K562 (cell line): ENCODE measurements at regions not wholly inside any gene's neighbourhood (a gene's known extent, or its start where the extent isn't known, plus 50 kb on each side); places are given as distances from the start of the nearest gene placed in this dataset.

ENCODE experiments used
- ATAC-seq: fragments of 200-7000 bp; cut with Tn5 transposase; 3 replicates; pipeline ENCODE4 v1.9.1; 2020; ENCODE audit warnings: moderate library complexity
- BruUV-seq: library from RNA; stranded (reverse); fragments of 400-500 nt; replicated peaks from 2 replicates; lab custom pipeline; 2021; lab: Mats Ljungman, UMichigan
- CTCF ChIA-PET: fragments of 300-600 bp; formaldehyde crosslinking; extraction: SDS; loops from one replicate; lab custom pipeline; 2021; ENCODE audit warnings: low intra/inter-chr PET ratio; lab: Yijun Ruan, JAX
- POLR2A ChIA-PET: fragments of 300-600, 350-650 bp; sonication (Branson Sonifier 250); formaldehyde crosslinking; extraction: SDS; loops from one replicate; lab custom pipeline; 2021; ENCODE audit warnings: antibody characterized with exemption, inconsistent platforms; lab: Yijun Ruan, JAX
- DNase-seq, 4 experiments: peaks; one replicate each; pipeline versions ENCODE4 v3.0.0 to v3.0.0-alpha.2; 2011 to 2018; ENCODE audit warnings: low spot score in 3 of 4, mixed read lengths in 3 of 4; ENCODE audit errors: extremely low read depth in 1 of 4
- FAIRE-seq: peaks from 2 replicates; lab custom pipeline; 2011; peaks lifted over from hg19 to GRCh38; lab: Jason Lieb, UNC
- H2AFZ ChIP-seq: 2 replicates; pipeline ENCODE4 v1.6.0; 2011; ENCODE audit warnings: low read depth, low read length, control low read depth, inconsistent platforms
- H3K27ac ChIP-seq: fragments of 200-600 bp; 3 replicates; pipeline ENCODE4 v1.8.0; 2011; ENCODE audit warnings: low read depth, mild to moderate bottlenecking, control low read depth, inconsistent platforms, low read length, moderate library complexity, mixed read lengths; ENCODE audit errors: extremely low read depth
- H3K27me3 ChIP-seq, 2 experiments: fragments of 300-600 bp in 1 of 2; 2 replicates in 1 of 2; 3 replicates in 1 of 2; pipeline versions ENCODE4 v1.6.0 to v1.8.0; 2011; ENCODE audit warnings: inconsistent platforms in 2 of 2, low read length in 2 of 2, mild to moderate bottlenecking in 1 of 2, mixed read lengths in 1 of 2, moderate library complexity in 1 of 2; ENCODE audit not compliant: control insufficient read depth in 2 of 2, insufficient read depth in 2 of 2
- H3K36me3 ChIP-seq: fragments of 300-600 bp; 3 replicates; pipeline ENCODE4 v1.8.0; 2011; ENCODE audit warnings: mild to moderate bottlenecking, low read length, inconsistent platforms; ENCODE audit not compliant: control insufficient read depth, insufficient read depth
- H3K4me1 ChIP-seq, 2 experiments: fragments of 200-600 bp in 1 of 2; replicated peaks in 1 of 2; 2 replicates in 1 of 2; 3 replicates in 1 of 2; pipeline versions ENCODE4 v1.5.1 to v1.8.0; 2011; ENCODE audit warnings: inconsistent platforms in 2 of 2, low read length in 2 of 2, mild to moderate bottlenecking in 1 of 2, mixed read lengths in 1 of 2, moderate library complexity in 1 of 2; ENCODE audit not compliant: control insufficient read depth in 2 of 2, insufficient read depth in 2 of 2
- H3K4me2 ChIP-seq: 2 replicates; pipeline ENCODE4 v1.6.1; 2011; ENCODE audit warnings: low read length, control low read depth, inconsistent platforms, mixed read lengths; ENCODE audit not compliant: insufficient read depth
- H3K4me3 ChIP-seq: fragments of 200-600 bp; sonication (generic), shearing (Covaris generic); 2 replicates; pipeline ENCODE4 v1.5.1; 2016; ENCODE audit warnings: control low read depth, inconsistent platforms
- H3K79me2 ChIP-seq: fragments of 200-600 bp; 3 replicates; pipeline ENCODE4 v1.8.0; 2011; ENCODE audit warnings: low read length, inconsistent platforms; ENCODE audit not compliant: control insufficient read depth, insufficient read depth
- H3K9ac ChIP-seq, 2 experiments: 2 replicates each; pipeline versions ENCODE4 v1.6.0 to v1.6.1; 2011; ENCODE audit warnings: low read depth in 2 of 2, low read length in 2 of 2, control low read depth in 1 of 2, inconsistent platforms in 1 of 2, mild to moderate bottlenecking in 1 of 2, mixed read lengths in 1 of 2; ENCODE audit not compliant: insufficient read depth in 1 of 2
- H3K9me1 ChIP-seq: one replicate; pipeline ENCODE4 v1.6.0; 2011; ENCODE audit warnings: inconsistent platforms, mild to moderate bottlenecking, low read length, moderate library complexity; ENCODE audit not compliant: control insufficient read depth, insufficient read depth
- H3K9me3 ChIP-seq: replicated peaks from 2 replicates; pipeline ENCODE4 v1.5.1; 2011; ENCODE audit warnings: low read depth, low read length, inconsistent platforms; ENCODE audit not compliant: control insufficient read depth, insufficient read depth
- H4K20me1 ChIP-seq: replicated peaks from 2 replicates; pipeline ENCODE4 v1.6.1; 2011; ENCODE audit warnings: low read length, inconsistent platforms, mixed read lengths; ENCODE audit not compliant: control insufficient read depth, insufficient read depth
- ELF2 ChIP-seq: fragments of 250-450 bp; sonication (Bioruptor Pico); IDR thresholded peaks from 2 replicates; pipeline ENCODE4 v1.5.0; 2021; ENCODE audit warnings: mild to moderate bottlenecking
- ETV6 ChIP-seq, 3 experiments: fragments of 150-350 bp in 1 of 3; sonication (generic) in 1 of 3; formaldehyde crosslinking in 1 of 3; IDR thresholded peaks; 2 replicates each; pipeline versions ENCODE4 v1.6.1 to v1.8.0; 2014 to 2022; ENCODE audit warnings: borderline replicate concordance in 2 of 3, low read depth in 2 of 3, antibody characterized with exemption in 1 of 3, low read length in 1 of 3, mild to moderate bottlenecking in 1 of 3, missing genetic modification reagents in 1 of 3
- EWSR1 ChIP-seq: fragments of 450-650 bp; IDR thresholded peaks from 2 replicates; pipeline ENCODE4 v1.6.1; 2018; ENCODE audit warnings: borderline replicate concordance, mild to moderate bottlenecking, low read depth, moderate library complexity; ENCODE audit not compliant: partially characterized antibody
- HCFC1 ChIP-seq: IDR thresholded peaks from 2 replicates; pipeline ENCODE4 v1.6.1; 2012; ENCODE audit warnings: low read depth, low read length, improper control_type of control experiment
- HNRNPLL ChIP-seq: fragments of 200-400 bp; formaldehyde crosslinking; IDR thresholded peaks from 2 replicates; pipeline ENCODE4 v1.6.1; 2017; ENCODE audit warnings: low read length, low read depth, mild to moderate bottlenecking; ENCODE audit not compliant: poor library complexity, severe bottlenecking
- KLF13 ChIP-seq: fragments of 450-650 bp; IDR thresholded peaks from 2 replicates; pipeline ENCODE4 v1.6.1; 2016; ENCODE audit warnings: missing genetic modification characterization, low read depth, mild to moderate bottlenecking, missing compliant biosample characterization, moderate library complexity, borderline replicate concordance
- MAZ ChIP-seq, 2 experiments: fragments of 450-650 bp in 1 of 2; sonication (generic) in 1 of 2; formaldehyde crosslinking; IDR thresholded peaks in 1 of 2; conservative IDR thresholded peaks in 1 of 2; 2 replicates each; pipeline versions ENCODE4 v1.4.0 to v1.5.0; 2020; ENCODE audit warnings: mild to moderate bottlenecking in 1 of 2, missing genetic modification reagents in 1 of 2
- RBFOX2 ChIP-seq: fragments of 200-400 bp; formaldehyde crosslinking; IDR thresholded peaks from 2 replicates; pipeline ENCODE4 v1.6.1; 2017; ENCODE audit warnings: low read depth, mild to moderate bottlenecking, low read length, moderate library complexity
- RBM39 ChIP-seq: fragments of 200-400 bp; formaldehyde crosslinking; optimal IDR thresholded peaks from 2 replicates; pipeline ENCODE3; 2018; ENCODE audit warnings: low read depth, low read length
- SMARCA5 ChIP-seq: fragments of 450-650 bp; IDR thresholded peaks from 2 replicates; pipeline ENCODE4 v1.6.1; 2016
- TAF1 ChIP-seq: IDR thresholded peaks from 2 replicates; pipeline ENCODE4 v1.6.1; 2011; ENCODE audit warnings: mild to moderate bottlenecking, low read length, moderate library complexity; ENCODE audit not compliant: insufficient read depth, control insufficient read depth, severe bottlenecking; ENCODE audit errors: extremely low read depth
- TSC22D4 ChIP-seq: fragments of 450-650 bp; IDR thresholded peaks from 2 replicates; pipeline ENCODE4 v1.6.1; 2016; ENCODE audit warnings: missing genetic modification characterization, missing biosample characterization, control low read depth
- whole genome bisulfite sequencing: fragments of 100-300 bp; shearing (Covaris generic); methylation state at CpG from one replicate; pipeline ENCODE4 v1.1.6; 2016; ENCODE audit warnings: low coverage, mixed read lengths; ENCODE audit not compliant: insufficient coverage; ENCODE audit errors: missing lambda C conversion rate; 5-methylcytosine and 5-hydroxymethylcytosine counted together
- in situ Hi-C: fragments of 300-500 bp; cut with MboI; formaldehyde crosslinking; loops from 4 replicates; pipeline ENCODE4 v1.15.0; 2018; ENCODE audit warnings: inconsistent platforms, mixed read lengths
- intact Hi-C: fragments of 100-400 bp; cut with micrococcal nuclease; formaldehyde crosslinking; loops from 2 replicates; pipeline ENCODE4 v1.14.2; 2022
- TF ChIP-seq, protein P1 (sequence below), 2 experiments: IDR thresholded peaks; 2 replicates each; pipeline ENCODE4 v1.6.1; 2011; ENCODE audit warnings: borderline replicate concordance in 1 of 2, control low read depth in 1 of 2, low read depth in 1 of 2, low read length in 1 of 2, mild to moderate bottlenecking in 1 of 2, mixed read lengths in 1 of 2, moderate library complexity in 1 of 2; ENCODE audit not compliant: insufficient read depth in 1 of 2, insufficient read length in 1 of 2, poor library complexity in 1 of 2, severe bottlenecking in 1 of 2; ENCODE audit errors: extremely low read depth in 1 of 2
- TF ChIP-seq, protein P2 (sequence below): fragments of 150-350 bp; conservative IDR thresholded peaks from 2 replicates; pipeline ENCODE4 v1.6.1; 2014; ENCODE audit warnings: low read length

DNA sequence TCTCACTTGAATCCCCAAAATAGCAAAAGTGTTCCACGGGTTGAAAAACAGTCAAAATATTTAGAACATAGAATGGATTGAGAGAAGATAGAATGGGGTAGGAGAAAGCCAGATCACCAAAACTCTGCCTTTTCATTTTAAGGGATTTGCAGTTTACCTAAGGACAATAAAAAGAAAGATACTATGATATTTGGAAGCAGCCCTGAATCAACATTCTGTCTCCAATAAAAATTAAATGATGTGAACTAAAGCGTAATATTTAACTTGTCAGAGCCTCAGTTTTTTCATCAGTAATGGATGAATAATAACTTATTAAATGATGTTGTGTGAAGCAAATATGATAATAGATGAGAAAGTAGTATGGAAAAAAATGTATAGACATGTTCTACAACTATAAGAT, 100.2 kb upstream of the REG3G start:
- Histone ChIP-seq H3K9ac (no peak overlapping the region), H3K9me3 (no peaks in the 10 kb centered on the region), H3K9me1 (no peaks in the 10 kb centered on the region), H4K20me1 (no peaks in the 10 kb centered on the region), H3K4me1 (no peaks in the 10 kb centered on the region), H3K27ac (no peak overlapping the region), H2AFZ (no peak overlapping the region), H3K4me3 (no peak overlapping the region), H3K27me3 (no peaks in the 10 kb centered on the region), H3K79me2 (no peaks in the 10 kb centered on the region), H3K36me3 (no peaks in the 10 kb centered on the region), H3K4me2 (no peak overlapping the region)
- intact Hi-C loops: no loop called here
- DNase-seq: no peak
- ChIA-PET CTCF (no interaction called here), POLR2A (no interaction called here)
- BruUV-seq: no TSS peak
- no peak for FAIRE-seq
- 0% methylated on average over 2 of the region's 2 CpGs for WGBS
- in situ Hi-C loops: no loop called here
- ATAC-seq: no peak
- TF ChIP-seq HNRNPLL (no peak), MAZ (CRISPR knock-in tag; conservative IDR thresholded peaks at IDR 0.05 in 1 of 2, IDR thresholded peaks at IDR 0.05 in 1 of 2) (no peak), ETV6 (IDR thresholded peaks at IDR 0.05; ENCODE audit: borderline replicate concordance in 1 of 2, low read depth in 2 of 2, low read length in 1 of 2) (no peak), ETV6 (CRISPR knock-in tag; IDR thresholded peaks at IDR 0.05; ENCODE audit: borderline replicate concordance) (no peak), EWSR1 (no peak), RBM39 (no peak), RBFOX2 (no peak), KLF13 (tag) (no peak), ELF2 (CRISPR knock-in tag) (no peak), HCFC1 (no peak), TSC22D4 (tag) (no peak), SMARCA5 (no peak), TAF1 (no peak)
- TF ChIP-seq, protein P1, sequence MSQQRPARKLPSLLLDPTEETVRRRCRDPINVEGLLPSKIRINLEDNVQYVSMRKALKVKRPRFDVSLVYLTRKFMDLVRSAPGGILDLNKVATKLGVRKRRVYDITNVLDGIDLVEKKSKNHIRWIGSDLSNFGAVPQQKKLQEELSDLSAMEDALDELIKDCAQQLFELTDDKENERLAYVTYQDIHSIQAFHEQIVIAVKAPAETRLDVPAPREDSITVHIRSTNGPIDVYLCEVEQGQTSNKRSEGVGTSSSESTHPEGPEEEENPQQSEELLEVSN (IDR thresholded peaks at IDR 0.05; ENCODE audit: borderline replicate concordance in 1 of 2, extremely low read depth in 1 of 2, insufficient read depth in 1 of 2, insufficient read length in 1 of 2, low read depth in 1 of 2, low read length in 1 of 2, poor library complexity in 1 of 2, severe bottlenecking in 1 of 2): no peak
- TF ChIP-seq, protein P2, sequence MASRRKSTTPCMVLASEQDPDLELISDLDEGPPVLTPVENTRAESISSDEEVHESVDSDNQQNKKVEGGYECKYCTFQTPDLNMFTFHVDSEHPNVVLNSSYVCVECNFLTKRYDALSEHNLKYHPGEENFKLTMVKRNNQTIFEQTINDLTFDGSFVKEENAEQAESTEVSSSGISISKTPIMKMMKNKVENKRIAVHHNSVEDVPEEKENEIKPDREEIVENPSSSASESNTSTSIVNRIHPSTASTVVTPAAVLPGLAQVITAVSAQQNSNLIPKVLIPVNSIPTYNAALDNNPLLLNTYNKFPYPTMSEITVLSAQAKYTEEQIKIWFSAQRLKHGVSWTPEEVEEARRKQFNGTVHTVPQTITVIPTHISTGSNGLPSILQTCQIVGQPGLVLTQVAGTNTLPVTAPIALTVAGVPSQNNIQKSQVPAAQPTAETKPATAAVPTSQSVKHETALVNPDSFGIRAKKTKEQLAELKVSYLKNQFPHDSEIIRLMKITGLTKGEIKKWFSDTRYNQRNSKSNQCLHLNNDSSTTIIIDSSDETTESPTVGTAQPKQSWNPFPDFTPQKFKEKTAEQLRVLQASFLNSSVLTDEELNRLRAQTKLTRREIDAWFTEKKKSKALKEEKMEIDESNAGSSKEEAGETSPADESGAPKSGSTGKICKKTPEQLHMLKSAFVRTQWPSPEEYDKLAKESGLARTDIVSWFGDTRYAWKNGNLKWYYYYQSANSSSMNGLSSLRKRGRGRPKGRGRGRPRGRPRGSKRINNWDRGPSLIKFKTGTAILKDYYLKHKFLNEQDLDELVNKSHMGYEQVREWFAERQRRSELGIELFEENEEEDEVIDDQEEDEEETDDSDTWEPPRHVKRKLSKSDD: no peak
